AG10803 (cell line): ENCODE measurements at regions not wholly inside any gene's neighbourhood (a gene's known extent, or its start where the extent isn't known, plus 50 kb on each side); places are given as distances from the start of the nearest gene placed in this dataset.
"Not testable (repeated sequence)": the region's sequence is repeated elsewhere in the genome, so short reads cannot be mapped to it uniquely, and the experiment has no call there.

Experiments
- DNase-seq: peaks from one replicate; pipeline ENCODE4 v3.0.0; 2010; ENCODE audit warnings: low read depth
- H3K4me3 ChIP-seq: 2 replicates; pipeline ENCODE4 v1.5.1; 2011; ENCODE audit warnings: mild to moderate bottlenecking, low read length, control low read depth
- TF ChIP-seq, protein P1 (sequence below): conservative IDR thresholded peaks from 2 replicates; pipeline ENCODE4 v1.5.1; 2011; ENCODE audit warnings: mild to moderate bottlenecking, low read length, control low read depth, inconsistent platforms

DNA sequence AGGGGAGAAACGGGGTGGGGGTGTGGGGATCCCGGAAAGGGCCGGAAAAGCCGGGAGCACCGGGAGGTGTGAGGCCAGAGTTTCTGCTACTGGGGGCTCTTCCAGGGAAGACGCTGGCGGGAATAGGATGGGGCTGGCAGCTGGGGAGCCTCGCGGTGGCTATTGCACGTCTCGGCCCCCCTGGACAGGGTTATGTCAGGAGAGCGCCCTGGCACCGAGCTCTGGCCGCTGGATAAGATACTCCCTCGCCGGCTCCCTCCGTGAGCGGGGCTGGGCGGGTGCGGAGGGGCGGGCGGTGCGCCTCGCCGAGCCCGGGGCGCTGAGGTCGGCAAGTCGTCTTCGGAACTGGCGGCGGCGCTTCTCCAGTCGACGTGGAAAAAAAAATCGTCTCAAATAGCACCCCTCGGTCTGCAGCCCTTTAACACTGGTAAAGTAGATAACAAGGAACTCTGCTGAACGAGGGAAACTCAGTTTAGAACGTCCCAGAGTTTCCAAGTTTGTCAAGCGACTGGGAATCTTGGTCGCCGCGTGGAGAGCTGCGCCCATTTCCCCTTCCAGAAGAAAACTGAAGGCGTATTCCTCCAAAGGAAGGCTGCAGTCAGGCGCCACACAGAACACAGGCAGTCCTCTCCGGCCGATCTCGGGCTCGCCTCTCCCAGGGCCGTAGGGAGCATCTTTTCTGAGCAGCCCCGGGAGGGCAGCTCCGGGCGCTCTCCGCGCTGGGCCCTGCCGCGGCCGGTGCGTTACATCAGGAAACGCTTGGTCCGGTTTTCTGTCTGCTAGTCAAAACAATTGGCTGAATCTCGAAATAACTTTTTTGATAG, 115.1 kb downstream of the KCNRG start:
- peak overlapping the region; percentile 62 for H3K4me3 ChIP-seq
- TF ChIP-seq, protein P1, sequence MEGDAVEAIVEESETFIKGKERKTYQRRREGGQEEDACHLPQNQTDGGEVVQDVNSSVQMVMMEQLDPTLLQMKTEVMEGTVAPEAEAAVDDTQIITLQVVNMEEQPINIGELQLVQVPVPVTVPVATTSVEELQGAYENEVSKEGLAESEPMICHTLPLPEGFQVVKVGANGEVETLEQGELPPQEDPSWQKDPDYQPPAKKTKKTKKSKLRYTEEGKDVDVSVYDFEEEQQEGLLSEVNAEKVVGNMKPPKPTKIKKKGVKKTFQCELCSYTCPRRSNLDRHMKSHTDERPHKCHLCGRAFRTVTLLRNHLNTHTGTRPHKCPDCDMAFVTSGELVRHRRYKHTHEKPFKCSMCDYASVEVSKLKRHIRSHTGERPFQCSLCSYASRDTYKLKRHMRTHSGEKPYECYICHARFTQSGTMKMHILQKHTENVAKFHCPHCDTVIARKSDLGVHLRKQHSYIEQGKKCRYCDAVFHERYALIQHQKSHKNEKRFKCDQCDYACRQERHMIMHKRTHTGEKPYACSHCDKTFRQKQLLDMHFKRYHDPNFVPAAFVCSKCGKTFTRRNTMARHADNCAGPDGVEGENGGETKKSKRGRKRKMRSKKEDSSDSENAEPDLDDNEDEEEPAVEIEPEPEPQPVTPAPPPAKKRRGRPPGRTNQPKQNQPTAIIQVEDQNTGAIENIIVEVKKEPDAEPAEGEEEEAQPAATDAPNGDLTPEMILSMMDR: no peak
- peak; percentile 59 for DNase-seq

DNA sequence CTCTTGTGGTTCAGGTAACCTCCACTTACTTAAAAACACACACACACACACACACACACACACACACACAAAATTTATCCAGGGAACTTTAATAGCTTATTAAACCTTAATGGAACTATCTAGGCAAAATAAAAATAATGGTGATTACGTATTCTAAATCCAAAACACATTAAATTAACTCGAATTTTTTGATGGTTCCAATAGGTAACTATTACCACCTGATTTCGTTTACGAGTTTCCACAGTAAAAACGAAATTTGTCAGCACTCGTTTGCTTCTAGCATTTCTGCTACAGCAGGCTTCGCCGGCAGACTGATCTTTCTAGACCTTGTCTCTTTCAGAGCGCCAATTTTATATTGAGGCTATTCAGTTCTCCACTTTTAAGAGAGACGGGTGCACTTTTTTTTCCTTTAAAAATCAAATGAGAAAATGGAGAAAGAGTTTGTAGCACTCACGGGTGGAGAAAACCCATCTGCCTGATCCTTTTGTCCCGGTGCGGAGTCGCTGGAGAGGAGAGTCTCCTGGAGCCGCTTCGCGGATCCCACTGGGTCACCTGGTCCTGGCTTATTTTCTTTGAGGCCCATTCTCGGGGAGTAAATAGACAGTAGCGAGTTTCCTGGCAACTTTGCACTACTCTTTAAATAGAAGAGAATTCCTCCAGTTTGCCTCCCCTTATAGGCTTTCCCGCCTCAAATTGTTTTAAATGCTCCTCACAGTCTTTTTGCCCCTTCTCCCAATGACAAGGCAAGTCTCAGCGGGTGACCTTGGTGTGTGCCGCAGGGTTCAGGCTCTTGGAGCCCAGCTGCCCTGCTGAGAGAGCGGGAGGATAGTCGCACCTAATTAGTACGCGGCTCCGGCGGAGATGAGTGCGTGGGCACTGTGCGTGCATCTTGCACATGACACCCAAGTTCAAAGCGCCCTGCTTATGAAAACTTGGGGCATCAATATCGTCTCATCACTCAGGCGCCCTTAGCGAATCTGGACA, 117.0 kb downstream of the KCNRG start:
- TF ChIP-seq, protein P1: no peak
- no peak overlapping the region for H3K4me3 ChIP-seq
- DNase-seq: no peak

DNA sequence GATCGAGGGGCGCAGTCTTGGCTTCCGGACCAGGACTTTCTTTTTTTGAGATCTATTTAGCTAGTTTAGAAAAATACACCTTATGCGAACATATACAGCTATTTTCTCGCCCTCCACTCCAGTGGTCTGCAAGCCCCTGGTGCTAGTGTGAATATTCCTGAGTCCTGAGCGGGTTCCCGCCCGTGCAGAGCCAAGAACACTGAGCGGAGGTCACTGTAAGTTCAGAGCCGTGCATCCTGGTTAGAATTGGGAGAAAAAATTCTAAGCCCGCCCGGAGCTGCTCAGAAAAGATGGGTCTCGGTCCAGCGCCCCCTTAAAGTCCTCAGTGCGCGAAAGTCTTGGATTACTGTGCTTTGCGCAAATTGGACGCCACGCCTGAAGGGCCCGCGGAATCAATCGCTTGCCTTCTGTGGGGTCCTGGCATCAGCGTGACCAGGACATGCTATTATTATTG, 117.7 kb downstream of the KCNRG start:
- DNase-seq: no peak
- H3K4me3 ChIP-seq: no peak overlapping the region
- TF ChIP-seq, protein P1: no peak

DNA sequence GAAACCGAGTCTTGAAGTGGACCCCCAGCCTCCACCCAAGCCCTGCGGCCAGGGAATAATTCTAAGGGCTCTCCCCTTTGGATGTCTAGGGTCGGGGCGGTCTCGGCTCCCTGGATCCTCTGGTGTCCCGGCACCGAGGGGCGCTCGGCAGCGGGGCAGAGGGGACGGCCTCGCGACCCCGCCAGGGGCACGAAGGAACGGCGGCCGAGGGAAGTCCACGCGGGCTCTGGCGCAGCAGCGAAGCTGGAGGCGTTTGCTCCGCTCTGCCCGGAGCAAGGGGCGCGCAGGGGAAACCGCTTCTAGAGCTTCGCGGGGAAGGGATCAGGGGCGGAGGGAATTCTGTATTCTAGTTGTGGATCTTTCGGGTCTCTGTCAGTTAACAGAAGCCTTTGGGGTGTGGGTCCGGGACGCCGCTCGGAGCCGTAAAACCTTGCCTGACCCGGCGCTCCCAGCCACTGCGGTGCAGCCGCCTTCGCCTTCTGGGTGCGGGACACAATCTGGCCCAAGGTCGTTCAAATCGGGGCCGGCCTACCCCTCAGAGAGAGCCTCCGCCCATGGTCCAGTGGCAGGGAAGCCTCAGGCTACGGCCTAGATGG, 118.2 kb downstream of the KCNRG start:
- TF ChIP-seq, protein P1: no peak
- no peak overlapping the region for H3K4me3 ChIP-seq
- no peak for DNase-seq

DNA sequence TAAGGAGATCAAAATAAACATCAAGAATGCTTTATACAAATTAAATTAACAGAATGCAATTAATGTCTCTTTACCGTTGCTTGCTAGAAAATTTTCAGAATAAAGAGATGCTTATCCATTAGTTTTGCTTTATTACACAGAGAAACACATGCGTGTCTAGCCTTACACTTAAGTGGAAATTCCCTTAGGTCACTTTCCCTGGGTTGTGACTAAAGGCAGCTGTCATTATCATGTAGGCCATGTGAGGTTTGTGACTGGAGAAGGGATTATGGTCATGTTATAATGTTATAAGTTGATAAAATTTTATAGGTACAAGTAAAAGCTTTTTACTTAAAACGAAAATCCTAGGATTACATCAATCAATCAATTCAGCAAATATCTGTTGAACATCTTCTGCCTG, 121.0 kb downstream of the KCNRG start:
- no peak for DNase-seq
- no peak overlapping the region for H3K4me3 ChIP-seq
- TF ChIP-seq, protein P1: no peak

DNA sequence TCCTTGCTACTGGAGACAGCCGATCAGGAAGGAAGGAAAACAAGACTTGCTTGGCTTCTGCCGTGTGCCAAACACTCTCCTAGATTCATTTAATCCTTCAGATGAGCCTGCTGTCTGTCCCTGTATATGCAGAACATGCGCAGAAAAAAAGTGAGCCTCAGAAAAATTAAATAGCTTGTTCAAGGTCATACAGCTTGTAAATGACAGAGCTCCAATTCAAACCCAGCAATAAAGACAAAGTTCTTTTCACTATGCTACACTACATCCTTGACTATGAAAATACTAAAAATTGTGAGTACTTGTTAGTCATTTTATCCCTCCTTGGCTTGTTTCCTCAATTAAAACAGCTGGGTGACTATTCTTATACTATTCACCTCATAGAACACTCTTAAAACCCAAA, 121.4 kb downstream of the KCNRG start:
- H3K4me3 ChIP-seq: no peak overlapping the region
- no peak for DNase-seq
- TF ChIP-seq, protein P1: no peak

DNA sequence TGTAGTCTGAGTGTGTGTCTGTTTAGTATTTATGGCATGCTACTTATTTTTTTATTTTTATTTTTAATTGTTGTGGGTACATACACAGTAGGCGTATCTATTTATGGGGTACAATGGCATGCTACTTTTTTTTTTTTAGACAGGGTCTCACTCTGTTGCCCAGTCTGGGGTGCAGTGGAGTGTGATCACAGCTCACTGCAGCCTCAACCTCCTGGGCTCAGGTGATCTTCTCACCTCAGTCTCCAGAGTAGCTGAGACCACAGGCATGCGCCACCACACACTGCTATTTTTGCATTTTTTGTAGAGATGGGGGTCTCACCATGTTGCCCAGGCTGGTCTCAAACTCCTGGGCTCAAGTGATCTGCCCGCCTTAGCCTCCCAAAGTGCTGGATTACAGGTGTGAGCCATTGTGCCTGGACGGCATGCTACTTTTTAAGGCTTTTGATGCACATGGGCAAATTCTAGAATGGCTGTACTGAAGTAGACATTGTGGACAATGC, 124.2 kb downstream of the KCNRG start:
- not testable (repeated sequence) for H3K4me3 ChIP-seq, DNase-seq
